Osteoblast (primary cell): ENCODE measurements at regions not wholly inside any gene's neighbourhood (a gene's known extent, or its start where the extent isn't known, plus 50 kb on each side); places are given as distances from the start of the nearest gene placed in this dataset.
A peak's percentile ranks its signal among the peaks of the same experiment; 100 is the strongest.
"Not testable (repeated sequence)": the region's sequence is repeated elsewhere in the genome, so short reads cannot be mapped to it uniquely, and the experiment has no call there.

ENCODE experiments used
- DNase-seq: peaks from one replicate; pipeline ENCODE4 v3.0.0; 2011; ENCODE audit warnings: low spot score, mixed read lengths; ENCODE audit not compliant: insufficient read length; ENCODE audit errors: missing footprints
- H2AFZ ChIP-seq: 2 replicates; pipeline ENCODE4 v1.6.0; 2011; ENCODE audit warnings: mild to moderate bottlenecking, low read length
- H3K27ac ChIP-seq: 2 replicates; pipeline ENCODE4 v1.5.1; 2011; ENCODE audit warnings: mild to moderate bottlenecking, low read depth, low read length, moderate library complexity
- H3K27me3 ChIP-seq: 2 replicates; pipeline ENCODE4 v1.6.0; 2012; ENCODE audit warnings: mild to moderate bottlenecking, control low read depth, inconsistent platforms, low read length, moderate library complexity; ENCODE audit not compliant: insufficient read depth
- H3K36me3 ChIP-seq: 2 replicates; pipeline ENCODE4 v1.5.1; 2011; ENCODE audit warnings: mild to moderate bottlenecking, low read length, control low read depth, moderate library complexity; ENCODE audit not compliant: insufficient read depth
- H3K4me1 ChIP-seq: 2 replicates; pipeline ENCODE4 v1.5.1; 2011; ENCODE audit warnings: mild to moderate bottlenecking, low read length, control low read depth, moderate library complexity; ENCODE audit not compliant: insufficient read depth
- H3K4me2 ChIP-seq: 2 replicates; pipeline ENCODE4 v1.6.0; 2011; ENCODE audit warnings: mild to moderate bottlenecking, low read length; ENCODE audit not compliant: insufficient read depth
- H3K4me3 ChIP-seq: fragments of 200-600 bp; sonication (generic); 3 replicates; pipeline ENCODE4 v1.5.1; 2012; ENCODE audit warnings: mild to moderate bottlenecking, low read length, inconsistent platforms; ENCODE audit not compliant: insufficient read depth
- H3K79me2 ChIP-seq: 2 replicates; pipeline ENCODE4 v1.6.0; 2012; ENCODE audit warnings: mild to moderate bottlenecking, low read length, control low read depth, inconsistent platforms; ENCODE audit not compliant: insufficient read depth
- H3K9me3 ChIP-seq: 2 replicates; pipeline ENCODE4 v1.5.1; 2011; ENCODE audit warnings: low read depth, low read length, control low read depth
- H4K20me1 ChIP-seq: 2 replicates; pipeline ENCODE4 v1.6.0; 2012; ENCODE audit warnings: mild to moderate bottlenecking, low read length, control low read depth; ENCODE audit not compliant: insufficient read depth
- TF ChIP-seq, protein P1 (sequence below): IDR thresholded peaks from 2 replicates; pipeline ENCODE4 v1.5.1; 2011; ENCODE audit warnings: mild to moderate bottlenecking, low read depth, low read length, moderate library complexity; ENCODE audit errors: extremely low read depth

GRCh38 chr6:82554666-82555065 lies 191.0 kb downstream of the TPBG start:
- no peak overlapping the region for H3K4me3 ChIP-seq
- H3K27ac ChIP-seq: no peak overlapping the region
- no peaks in the 10 kb centered on the region for H3K4me1 ChIP-seq
- no peaks in the 10 kb centered on the region for H3K9me3 ChIP-seq
- H2AFZ ChIP-seq: no peak overlapping the region
- no peaks in the 10 kb centered on the region for H3K79me2 ChIP-seq
- H3K36me3 ChIP-seq: no peaks in the 10 kb centered on the region
- TF ChIP-seq, protein P1, sequence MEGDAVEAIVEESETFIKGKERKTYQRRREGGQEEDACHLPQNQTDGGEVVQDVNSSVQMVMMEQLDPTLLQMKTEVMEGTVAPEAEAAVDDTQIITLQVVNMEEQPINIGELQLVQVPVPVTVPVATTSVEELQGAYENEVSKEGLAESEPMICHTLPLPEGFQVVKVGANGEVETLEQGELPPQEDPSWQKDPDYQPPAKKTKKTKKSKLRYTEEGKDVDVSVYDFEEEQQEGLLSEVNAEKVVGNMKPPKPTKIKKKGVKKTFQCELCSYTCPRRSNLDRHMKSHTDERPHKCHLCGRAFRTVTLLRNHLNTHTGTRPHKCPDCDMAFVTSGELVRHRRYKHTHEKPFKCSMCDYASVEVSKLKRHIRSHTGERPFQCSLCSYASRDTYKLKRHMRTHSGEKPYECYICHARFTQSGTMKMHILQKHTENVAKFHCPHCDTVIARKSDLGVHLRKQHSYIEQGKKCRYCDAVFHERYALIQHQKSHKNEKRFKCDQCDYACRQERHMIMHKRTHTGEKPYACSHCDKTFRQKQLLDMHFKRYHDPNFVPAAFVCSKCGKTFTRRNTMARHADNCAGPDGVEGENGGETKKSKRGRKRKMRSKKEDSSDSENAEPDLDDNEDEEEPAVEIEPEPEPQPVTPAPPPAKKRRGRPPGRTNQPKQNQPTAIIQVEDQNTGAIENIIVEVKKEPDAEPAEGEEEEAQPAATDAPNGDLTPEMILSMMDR: no peak
- H3K4me2 ChIP-seq: no peak overlapping the region
- no peaks in the 10 kb centered on the region for H4K20me1 ChIP-seq
- DNase-seq: peak; percentile 45
- H3K27me3 ChIP-seq: peaks cover 3% of the 10 kb centered on the region

- no peak overlapping the region for H3K4me3 ChIP-seq
- peak; percentile 84 for DNase-seq
- TF ChIP-seq, protein P1: no peak
These were observed 192.2 kb downstream of the TPBG start for GRCh38 chr6:82555801-82556200.

DNA sequence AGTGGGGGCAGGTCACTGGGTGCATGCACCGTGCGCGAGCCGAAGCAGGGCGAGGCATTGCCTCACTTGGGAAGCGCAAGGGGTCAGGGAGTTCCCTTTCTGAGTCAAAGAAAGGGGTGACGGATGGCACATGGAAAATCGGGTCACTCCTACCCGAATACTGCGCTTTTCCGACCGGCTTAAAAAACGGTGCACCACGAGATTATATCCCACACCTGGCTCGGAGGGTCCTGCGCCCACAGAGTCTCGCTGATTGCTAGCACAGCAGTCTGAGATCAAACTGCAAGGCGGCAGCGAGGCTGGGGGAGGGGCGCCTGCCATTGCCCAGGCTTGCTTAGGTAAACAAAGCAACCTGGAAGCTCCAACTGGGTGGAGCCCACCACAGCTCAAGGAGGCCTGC lies 194.9 kb downstream of the TPBG start:
- H2AFZ ChIP-seq, H3K4me2 ChIP-seq, H3K36me3 ChIP-seq, H3K9me3 ChIP-seq, H3K27me3 ChIP-seq, DNase-seq, H3K4me3 ChIP-seq, H3K27ac ChIP-seq, H3K4me1 ChIP-seq, H4K20me1 ChIP-seq, H3K79me2 ChIP-seq: not testable (repeated sequence)

More at GRCh38 chr6:82555801-82556200, 192.2 kb downstream of the TPBG start:
- Histone ChIP-seq H3K9me3 (no peaks in the 10 kb centered on the region), H4K20me1 (no peaks in the 10 kb centered on the region), H2AFZ (no peak overlapping the region), H3K36me3 (no peaks in the 10 kb centered on the region), H3K27ac (no peak overlapping the region), H3K79me2 (no peaks in the 10 kb centered on the region), H3K27me3 (peaks cover 3% of the 10 kb centered on the region), H3K4me1 (no peaks in the 10 kb centered on the region), H3K4me2 (no peak overlapping the region)

GRCh38 chr6:82567621-82568020 lies 204.0 kb downstream of the TPBG start:
- no peaks in the 10 kb centered on the region for H3K36me3 ChIP-seq
- TF ChIP-seq, protein P1: no peak
- H3K27me3 ChIP-seq: peaks cover 15% of the 10 kb centered on the region

More at GRCh38 chr6:82567621-82568020, 204.0 kb downstream of the TPBG start:
- Histone ChIP-seq H3K27ac (no peak overlapping the region), H4K20me1 (no peaks in the 10 kb centered on the region), H2AFZ (no peak overlapping the region), H3K79me2 (no peaks in the 10 kb centered on the region), H3K9me3 (no peaks in the 10 kb centered on the region), H3K4me2 (no peak overlapping the region), H3K4me3 (no peak overlapping the region), H3K4me1 (no peaks in the 10 kb centered on the region)
- DNase-seq: no peak
